NCI-H510A treated with DMSO at 0.1 percent for 48 hours (cell line): ENCODE measurements at regions not wholly inside any gene's neighbourhood (a gene's known extent, or its start where the extent isn't known, plus 50 kb on each side); places are given as distances from the start of the nearest gene placed in this dataset.
"Not testable (repeated sequence)": the region's sequence is repeated elsewhere in the genome, so short reads cannot be mapped to it uniquely, and the experiment has no call there.

Experiments
- DNase-seq: peaks from one replicate; lab custom pipeline; 2025; lab: John Stamatoyannopoulos, UW

GRCh38 chr5:125863579-125863978 lies 559.6 kb upstream of the GRAMD2B start:
- no peak for DNase-seq

DNA sequence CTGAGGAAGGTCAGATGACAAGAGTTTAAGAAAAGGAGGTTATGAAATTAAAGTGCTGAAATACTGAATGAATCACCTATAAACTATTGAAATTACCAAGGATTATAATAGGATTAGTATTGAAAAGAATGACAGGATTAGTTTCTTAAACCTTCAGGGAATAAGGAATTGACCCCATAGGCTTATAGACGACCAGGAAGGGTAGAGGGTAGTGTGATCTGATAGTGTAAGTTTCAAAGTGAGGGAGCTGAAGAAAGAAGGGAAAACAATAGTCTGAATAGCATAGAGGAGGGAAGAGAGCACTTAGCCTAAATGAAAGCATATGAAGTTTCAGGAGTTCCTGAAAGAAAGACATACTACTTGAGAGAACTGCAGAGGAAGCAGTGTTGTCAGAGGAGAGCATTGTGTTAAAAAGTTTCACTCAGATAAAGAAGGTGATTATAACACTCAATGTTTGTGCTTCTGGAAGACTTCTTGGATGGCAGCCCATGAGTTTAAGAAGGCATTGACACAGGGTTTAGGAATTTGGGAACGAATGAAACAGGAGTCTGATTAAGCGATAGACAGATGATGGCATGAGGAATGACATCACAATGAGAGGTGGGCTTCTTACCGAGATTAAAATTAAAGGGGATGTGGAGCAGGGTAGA lies 557.9 kb upstream of the GRAMD2B start:
- DNase-seq = no peak

GRCh38 chr5:125868036-125868435 lies 555.2 kb upstream of the GRAMD2B start:
- no peak for DNase-seq

GRCh38 chr5:125870256-125870655 lies 553.0 kb upstream of the GRAMD2B start:
- DNase-seq = no peak

DNA sequence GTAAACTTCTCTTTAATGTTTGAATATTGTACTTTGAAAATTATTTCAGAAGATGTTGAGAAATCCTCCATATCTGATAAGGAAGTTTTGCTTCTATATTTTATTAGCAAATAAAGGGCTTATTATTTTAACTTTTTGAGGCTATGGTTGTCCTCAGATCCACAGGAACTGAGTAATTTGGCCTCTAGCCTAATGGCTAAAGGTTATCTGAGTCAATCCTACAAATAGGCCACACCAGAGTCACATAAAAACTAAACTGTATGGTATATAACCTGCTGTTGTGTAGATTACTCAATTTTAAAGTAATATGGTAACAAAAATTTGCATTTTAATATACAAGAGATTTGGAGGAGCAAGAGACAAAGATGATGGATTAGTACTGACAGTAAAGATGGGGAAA lies 549.2 kb upstream of the GRAMD2B start:
- DNase-seq = no peak

DNA sequence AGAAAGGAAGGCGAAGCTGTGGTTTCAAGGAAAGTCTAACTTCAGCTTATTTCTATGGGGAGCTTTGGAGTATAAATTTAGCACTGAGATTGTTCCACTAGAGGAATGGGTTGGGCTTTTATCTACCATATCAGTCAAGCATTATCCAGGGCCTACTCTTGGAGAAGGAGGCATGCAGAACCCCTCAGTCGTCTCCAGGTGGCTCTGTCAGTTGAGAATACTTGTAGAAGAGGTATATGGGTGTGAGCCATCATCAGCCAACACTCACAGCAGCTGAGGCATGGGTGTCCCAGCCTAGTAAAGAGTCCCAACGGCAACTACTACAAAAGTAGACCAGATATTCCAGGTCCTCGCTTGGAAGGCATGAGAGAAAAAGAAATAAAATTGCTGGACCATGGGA lies 548.5 kb upstream of the GRAMD2B start:
- no peak for DNase-seq

DNA sequence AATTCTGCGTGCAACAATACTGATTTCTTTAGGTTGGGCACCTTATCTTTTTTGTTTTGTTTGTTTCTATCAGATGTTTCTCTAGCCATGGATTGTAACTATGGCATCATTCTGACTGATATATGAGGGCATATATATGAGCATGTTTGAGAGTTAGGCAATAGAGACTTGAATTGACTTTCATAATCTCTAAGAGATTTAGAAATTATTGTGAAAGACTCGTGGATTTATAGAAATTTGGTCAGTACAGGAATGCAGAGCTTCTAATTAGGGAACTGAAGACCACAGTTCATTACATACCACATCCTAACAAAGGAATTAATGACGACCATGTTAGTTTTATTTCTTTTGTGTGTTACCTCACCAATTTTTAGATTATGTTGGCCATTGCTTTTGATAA lies 546.0 kb upstream of the GRAMD2B start:
- no peak for DNase-seq

GRCh38 chr5:125882061-125882460 lies 541.1 kb upstream of the GRAMD2B start:
- DNase-seq = no peak

GRCh38 chr5:125883223-125883622 lies 540.0 kb upstream of the GRAMD2B start:
- no peak for DNase-seq

DNA sequence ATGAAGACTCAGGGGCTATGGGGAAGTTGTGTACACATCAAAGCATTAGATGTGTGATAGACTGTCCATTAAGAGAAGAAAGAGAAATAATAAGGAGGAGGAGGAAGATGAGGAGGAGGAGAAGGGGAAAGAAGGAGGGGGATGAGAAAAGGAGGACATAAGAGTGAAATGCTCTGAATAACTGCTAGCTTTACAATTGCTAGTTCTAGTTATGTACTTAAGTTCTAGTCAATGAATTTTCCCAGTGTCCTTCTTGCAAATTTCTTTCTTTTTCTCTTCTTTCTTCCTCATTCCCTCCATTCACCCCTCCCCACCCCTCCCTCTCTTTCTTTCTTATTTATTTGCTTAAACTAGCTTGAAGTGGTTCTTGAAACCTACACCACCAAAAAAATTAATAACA lies 534.9 kb upstream of the GRAMD2B start:
- DNase-seq = no peak

DNA sequence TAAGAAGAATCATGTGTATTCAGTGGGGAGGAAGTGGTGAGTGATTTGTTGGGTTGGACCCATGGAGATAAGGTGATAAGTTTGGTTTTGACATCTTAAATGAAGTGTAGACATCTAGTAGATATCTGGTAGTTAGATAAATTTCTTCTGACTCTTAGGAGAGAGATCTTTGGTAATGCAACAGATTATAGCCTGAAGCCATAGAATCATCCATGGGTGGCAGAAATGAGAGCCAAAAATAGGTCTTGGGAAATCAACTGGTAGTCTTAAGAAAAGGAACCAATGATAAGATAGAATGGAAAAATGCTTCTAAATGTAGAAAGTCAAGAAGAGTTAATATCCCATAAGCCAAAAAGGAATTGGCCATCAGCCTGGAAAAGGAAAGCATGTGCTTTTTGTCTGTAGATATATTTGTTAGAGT lies 532.7 kb upstream of the GRAMD2B start:
- no peak for DNase-seq

- DNase-seq = no peak
Observed at GRCh38 chr5:125891061-125891725, 532.0 kb upstream of the GRAMD2B start.

GRCh38 chr5:125894383-125894782 lies 528.8 kb upstream of the GRAMD2B start:
- DNase-seq = no peak

GRCh38 chr5:125896368-125896767 lies 526.8 kb upstream of the GRAMD2B start:
- DNase-seq = no peak

DNA sequence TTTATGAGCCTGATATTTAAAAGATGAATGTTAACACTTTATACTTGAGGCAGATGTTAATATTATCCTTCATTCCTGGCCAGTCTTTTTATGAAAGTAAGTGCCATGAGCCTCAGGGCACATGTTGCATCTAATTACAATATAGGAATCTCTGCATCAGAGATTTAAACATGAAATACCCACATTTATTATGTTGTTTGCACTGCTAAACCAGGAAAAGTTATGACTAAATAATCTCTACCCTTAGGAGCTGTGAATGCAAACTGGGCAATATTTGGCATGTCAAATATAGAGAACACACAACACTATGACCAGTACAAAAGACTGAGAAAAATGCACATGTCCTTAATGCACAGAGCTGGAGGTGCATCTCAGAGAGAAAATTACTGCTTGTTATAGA lies 526.1 kb upstream of the GRAMD2B start:
- no peak for DNase-seq

DNA sequence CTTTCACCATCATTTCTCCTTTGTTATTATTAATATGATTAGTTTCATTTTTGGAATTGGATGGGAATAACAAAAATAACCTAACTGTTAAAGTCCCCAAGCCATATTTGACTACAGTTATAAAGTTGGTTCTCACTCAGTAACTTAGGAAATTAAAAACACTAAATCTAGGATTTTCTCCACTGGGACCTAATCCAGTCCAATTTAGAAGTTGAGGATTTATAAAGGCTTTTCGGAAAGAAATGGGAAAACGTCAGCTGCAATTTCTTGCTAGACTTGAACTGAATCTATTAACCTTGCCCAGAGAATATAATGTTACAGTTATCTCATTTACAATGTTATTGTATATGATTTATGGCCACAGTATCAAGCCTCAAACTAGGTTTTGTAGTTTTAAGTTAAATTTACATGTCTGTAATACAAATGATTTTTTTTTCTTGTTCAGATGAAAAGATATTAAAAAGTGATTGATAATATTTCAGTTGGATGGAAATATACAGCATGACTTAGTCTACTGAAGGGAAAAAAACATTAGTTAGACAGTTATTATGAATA lies 524.3 kb upstream of the GRAMD2B start:
- DNase-seq = no peak

DNA sequence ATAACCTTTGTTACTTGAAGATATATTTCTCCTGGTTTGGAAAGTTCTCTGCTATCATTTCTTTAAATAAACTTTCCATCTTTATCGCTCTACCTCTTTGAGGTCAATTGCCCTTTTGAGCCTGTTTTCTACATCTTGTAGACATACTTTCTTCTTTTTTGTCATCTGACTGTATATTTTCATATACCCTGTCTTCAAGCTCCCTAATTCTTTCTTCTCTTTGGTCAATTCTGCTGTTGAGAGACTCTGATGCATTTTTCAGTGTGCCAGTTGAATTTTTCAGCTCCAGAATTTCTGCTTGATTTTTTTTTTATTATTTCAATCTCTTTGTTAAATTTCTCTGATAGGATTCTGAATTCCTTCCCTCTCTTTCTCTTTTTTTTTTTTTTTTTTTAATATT lies 511.2 kb upstream of the GRAMD2B start:
- DNase-seq = no peak

DNA sequence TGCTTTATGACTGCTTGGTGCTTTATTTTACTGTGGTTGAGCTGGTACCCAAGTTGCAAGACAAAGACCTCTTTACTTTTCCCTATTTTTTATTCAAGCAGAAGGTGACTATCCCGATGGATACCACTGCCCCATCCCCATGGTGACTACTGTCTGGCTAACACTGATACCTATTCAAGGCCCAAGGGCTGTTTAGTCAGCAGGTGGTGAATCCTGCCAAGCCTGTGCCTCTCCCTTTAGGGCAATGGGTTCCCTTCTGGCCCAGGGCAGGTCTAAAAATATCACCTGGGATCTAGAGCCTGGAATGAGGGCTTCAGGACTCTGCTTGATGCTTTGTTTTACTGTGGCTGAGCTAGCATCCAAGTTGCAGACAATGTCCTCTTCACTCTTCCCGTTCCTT lies 510.0 kb upstream of the GRAMD2B start:
- DNase-seq = no peak

DNA sequence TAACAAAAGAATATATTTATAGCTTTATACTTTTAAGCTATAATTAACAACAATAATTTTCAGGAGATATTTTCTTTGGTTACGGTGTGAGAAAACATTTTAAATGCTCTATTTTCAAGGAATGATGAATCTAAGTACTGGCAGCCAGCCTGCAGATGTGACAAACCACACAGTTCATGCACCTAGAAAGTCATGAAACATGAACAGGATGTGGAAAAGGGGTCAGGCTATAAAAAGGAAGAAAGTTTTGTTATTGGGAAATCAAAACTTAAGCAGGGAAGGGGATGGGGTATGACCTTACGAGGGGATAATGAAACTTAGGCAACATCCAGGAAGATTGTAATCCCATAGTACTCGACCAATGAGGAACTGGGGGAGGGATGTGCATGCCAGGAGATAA lies 508.7 kb upstream of the GRAMD2B start:
- no peak for DNase-seq

GRCh38 chr5:125923958-125924357 lies 499.3 kb upstream of the GRAMD2B start:
- DNase-seq = not testable (repeated sequence)

DNA sequence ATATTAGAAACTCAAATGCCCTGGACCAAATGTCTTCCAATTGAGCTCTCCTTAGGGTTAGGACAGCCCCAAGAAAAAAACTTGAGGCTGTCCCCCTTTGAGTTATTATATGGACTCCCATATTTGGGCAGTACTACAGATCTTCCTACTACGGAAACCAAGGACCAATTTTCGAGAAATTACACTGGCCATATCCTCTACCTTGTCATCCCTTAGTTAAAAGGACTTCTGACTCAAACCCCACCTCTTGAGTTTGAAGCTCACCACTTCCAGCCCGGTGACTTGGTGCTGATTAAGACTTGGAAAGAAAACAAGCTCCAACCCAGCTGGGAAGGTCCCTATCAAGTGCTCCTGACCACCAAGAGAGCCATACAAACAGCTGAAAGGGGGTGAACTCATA lies 497.0 kb upstream of the GRAMD2B start:
- no peak for DNase-seq

DNA sequence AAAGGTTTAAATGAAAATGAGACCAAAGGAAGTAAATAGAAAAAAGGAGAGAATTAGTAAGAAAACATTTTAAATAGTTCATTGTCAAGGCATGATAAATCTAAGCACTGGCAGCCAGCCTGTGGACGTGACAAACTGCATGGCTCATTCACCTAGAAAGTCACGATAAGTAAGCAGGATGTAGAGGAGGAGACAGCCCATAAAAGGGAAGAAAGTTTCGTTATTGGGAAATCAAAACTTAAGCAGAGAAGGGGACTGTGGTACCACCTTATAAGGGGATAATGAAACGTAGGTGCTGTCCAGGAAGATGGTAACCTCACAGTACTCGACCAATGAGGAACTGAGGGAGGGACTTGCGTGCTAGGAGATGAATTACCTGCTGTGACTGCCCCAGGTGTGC lies 494.5 kb upstream of the GRAMD2B start:
- DNase-seq = no peak

- no peak for DNase-seq
Observed at GRCh38 chr5:125950012-125950615, 473.1 kb upstream of the GRAMD2B start.
